HepG2 (cell line): ENCODE measurements at regions not wholly inside any gene's neighbourhood (a gene's known extent, or its start where the extent isn't known, plus 50 kb on each side); places are given as distances from the start of the nearest gene placed in this dataset.

Experiments used
- ATAC-seq: fragments of 200-7000 bp; cut with Tn5 transposase; 3 replicates; pipeline ENCODE4 v1.9.1; 2020; ENCODE audit warnings: mild to moderate bottlenecking, moderate library complexity
- BruUV-seq: library from RNA; stranded (reverse); fragments of 400-500 nt; replicated peaks from 2 replicates; lab custom pipeline; 2021; lab: Mats Ljungman, UMichigan
- CTCF ChIA-PET: fragments of 300-600 bp; formaldehyde crosslinking; extraction: SDS; loops from one replicate; lab custom pipeline; 2021; ENCODE audit warnings: low total read pairs, inconsistent platforms, low intra/inter-chr PET ratio; lab: Yijun Ruan, JAX
- POLR2A ChIA-PET: fragments of 350-600 bp; sonication (Branson Sonifier 250); formaldehyde crosslinking; loops from one replicate; lab custom pipeline; 2020; ENCODE audit warnings: antibody characterized with exemption, inconsistent platforms; lab: Yijun Ruan, JAX
- DNase-seq: peaks from one replicate; pipeline ENCODE4 v3.0.0-alpha.2; 2015; ENCODE audit warnings: low spot score
- FAIRE-seq: peaks from 3 replicates; lab custom pipeline; 2011; peaks lifted over from hg19 to GRCh38; lab: Jason Lieb, UNC
- H2AFZ ChIP-seq: one replicate; pipeline ENCODE4 v1.6.1; 2011; ENCODE audit warnings: low read length, inconsistent platforms
- H3K27ac ChIP-seq: fragments of 300-600 bp; 3 replicates; pipeline ENCODE4 v1.8.0; 2011; ENCODE audit warnings: mixed run types, mild to moderate bottlenecking, mixed read lengths, low read length, inconsistent platforms; ENCODE audit not compliant: insufficient read depth; ENCODE audit errors: extremely low read length
- H3K27me3 ChIP-seq, 2 experiments: fragments of 200-600 bp in 1 of 2; 2 replicates in 1 of 2; 3 replicates in 1 of 2; pipeline versions ENCODE4 v1.6.0 to v1.8.0; 2011; ENCODE audit warnings: low read length in 2 of 2, mild to moderate bottlenecking in 2 of 2, moderate library complexity in 2 of 2, inconsistent platforms in 1 of 2; ENCODE audit not compliant: insufficient read depth in 2 of 2, control insufficient read depth in 1 of 2
- H3K36me3 ChIP-seq, 2 experiments: fragments of 200-600 bp in 1 of 2; replicated peaks in 1 of 2; 2 replicates in 1 of 2; 3 replicates in 1 of 2; pipeline versions ENCODE4 v1.5.1 to v1.8.0; 2011; ENCODE audit warnings: low read length in 2 of 2, inconsistent platforms in 1 of 2; ENCODE audit not compliant: insufficient read depth in 2 of 2, control insufficient read depth in 1 of 2
- H3K4me1 ChIP-seq: 2 replicates; pipeline ENCODE4 v1.5.1; 2012; ENCODE audit warnings: low read length, inconsistent platforms; ENCODE audit not compliant: insufficient read depth
- H3K4me2 ChIP-seq: 2 replicates; pipeline ENCODE4 v1.6.0; 2011; ENCODE audit warnings: low read depth, low read length, inconsistent platforms
- H3K4me3 ChIP-seq, 3 experiments: fragments of 200-600 bp in 1 of 3; sonication (generic), shearing (Covaris generic) in 1 of 3; replicated peaks in 1 of 3; 2 replicates each; pipeline ENCODE4 v1.5.1; 2011 to 2016; ENCODE audit warnings: low read length in 3 of 3, inconsistent platforms in 2 of 3, low read depth in 2 of 3, mild to moderate bottlenecking in 2 of 3, control low read depth in 1 of 3, mixed read lengths in 1 of 3; ENCODE audit not compliant: insufficient read depth in 1 of 3
- H3K79me2 ChIP-seq: one replicate; pipeline ENCODE4 v1.6.1; 2011; ENCODE audit warnings: low read length, inconsistent platforms; ENCODE audit not compliant: insufficient read depth
- H3K9ac ChIP-seq: 2 replicates; pipeline ENCODE4 v1.6.0; 2011; ENCODE audit warnings: mild to moderate bottlenecking, low read depth, low read length, inconsistent platforms; ENCODE audit not compliant: insufficient read depth
- H3K9me3 ChIP-seq: 2 replicates; pipeline ENCODE4 v1.5.1; 2012; ENCODE audit warnings: mild to moderate bottlenecking, low read length
- H4K20me1 ChIP-seq: 2 replicates; pipeline ENCODE4 v1.6.0; 2011; ENCODE audit warnings: inconsistent platforms, mild to moderate bottlenecking, low read length, moderate library complexity; ENCODE audit not compliant: insufficient read depth
- CCDC6 ChIP-seq: sonication (generic); formaldehyde crosslinking; IDR thresholded peaks from 2 replicates; pipeline ENCODE4 v1.8.1; 2022; ENCODE audit warnings: mild to moderate bottlenecking, missing genetic modification reagents, moderate library complexity
- CEBPZ ChIP-seq: IDR thresholded peaks from 2 replicates; pipeline ENCODE4 v1.6.1; 2012; ENCODE audit warnings: low read length, improper control_type of control experiment
- E2F1 ChIP-seq: sonication (generic); formaldehyde crosslinking; IDR thresholded peaks from 2 replicates; pipeline ENCODE4 v1.5.0; 2020; ENCODE audit warnings: missing genetic modification reagents
- PAX8 ChIP-seq: sonication (generic); formaldehyde crosslinking; IDR thresholded peaks from 2 replicates; pipeline ENCODE4 v1.8.0; 2022; ENCODE audit warnings: mild to moderate bottlenecking, missing genetic modification reagents, borderline replicate concordance
- THAP11 ChIP-seq: IDR thresholded peaks from 2 replicates; pipeline ENCODE4 v1.6.1; 2016; ENCODE audit warnings: missing biosample characterization, missing genetic modification reagents
- ZBED4 ChIP-seq: sonication (generic); formaldehyde crosslinking; IDR thresholded peaks from 2 replicates; pipeline ENCODE4 v1.4.0; 2020; ENCODE audit warnings: missing genetic modification reagents, borderline replicate concordance
- ZBTB43 ChIP-seq: sonication (generic); formaldehyde crosslinking; conservative IDR thresholded peaks from 2 replicates; pipeline ENCODE4 v1.4.0; 2020; ENCODE audit warnings: missing genetic modification reagents
- ZBTB8A ChIP-seq: sonication (generic); formaldehyde crosslinking; IDR thresholded peaks from 2 replicates; pipeline ENCODE4 v1.4.0; 2020; ENCODE audit warnings: mild to moderate bottlenecking, low read depth, missing genetic modification reagents, borderline replicate concordance
- ZNF331 ChIP-seq: sonication (generic); formaldehyde crosslinking; IDR thresholded peaks from 2 replicates; pipeline ENCODE4 v1.4.0; 2020; ENCODE audit warnings: missing genetic modification reagents
- WGBS: methylation state at CpG from one replicate; pipeline ENCODE4 v1.1.6; 2017; ENCODE audit warnings: low lambda C conversion rate; 5-methylcytosine and 5-hydroxymethylcytosine counted together
- in situ Hi-C: cut with HindIII; loops from 2 replicates; pipeline ENCODE4 v1.10.0; 2017; ENCODE audit warnings: low pct_unique_long_range_greater_than_20kb; ENCODE audit not compliant: extremely low pct_ligation_motif_present
- intact Hi-C: fragments of 100-400 bp; cut with micrococcal nuclease; formaldehyde crosslinking; loops from one replicate; pipeline ENCODE4 v1.10.0; 2022; ENCODE audit not compliant: unreplicated experiment

GRCh38 chr1:188169971-188170370, 1341.2 kb downstream of the PLA2G4A start:
- no peaks in the 10 kb centered on the region for H3K27me3 ChIP-seq
- no peaks in the 10 kb centered on the region for H3K4me1 ChIP-seq
- H3K27ac ChIP-seq: no peak overlapping the region
- no peak overlapping the region for H2AFZ ChIP-seq
- H3K4me2 ChIP-seq: no peak overlapping the region
- no peaks in the 10 kb centered on the region for H4K20me1 ChIP-seq
- intact Hi-C loops: no loop called here
- no peaks in the 10 kb centered on the region for H3K79me2 ChIP-seq
- in situ Hi-C loops: no loop called here
- 0% methylated on average over 1 of the region's 1 CpG for WGBS
- H3K9me3 ChIP-seq: no peaks in the 10 kb centered on the region
- BruUV-seq: no TSS peak
- no peaks in the 10 kb centered on the region for H3K36me3 ChIP-seq
- H3K4me3 ChIP-seq: no peak overlapping the region
- TF ChIP-seq THAP11 (no peak), CCDC6 (CRISPR knock-in tag) (no peak), E2F1 (CRISPR knock-in tag) (no peak), ZNF331 (CRISPR knock-in tag) (no peak), PAX8 (CRISPR knock-in tag) (no peak), ZBTB43 (CRISPR knock-in tag) (no peak), ZBTB8A (no peak)
- ATAC-seq (no peak), FAIRE-seq (no peak), DNase-seq (no peak)
- no peak overlapping the region for H3K9ac ChIP-seq
- ChIA-PET POLR2A (no interaction called here), CTCF (no interaction called here)

- DNase-seq: no peak
- intact Hi-C loops: no loop called here
- FAIRE-seq: no peak
- Histone ChIP-seq H3K4me1 (no peaks in the 10 kb centered on the region), H3K4me3 (no peak overlapping the region), H4K20me1 (no peaks in the 10 kb centered on the region), H3K36me3 (no peaks in the 10 kb centered on the region), H3K27ac (no peak overlapping the region), H3K4me2 (no peak overlapping the region), H2AFZ (no peak overlapping the region), H3K79me2 (no peaks in the 10 kb centered on the region), H3K9ac (no peak overlapping the region), H3K27me3 (no peaks in the 10 kb centered on the region), H3K9me3 (no peaks in the 10 kb centered on the region)
- ATAC-seq: no peak
- in situ Hi-C loops: no loop called here
- POLR2A ChIA-PET: no interaction called here
- CTCF ChIA-PET: no interaction called here
- no TSS peak for BruUV-seq
- 50% methylated on average over 1 of the region's 1 CpG for WGBS
- TF ChIP-seq CEBPZ (no peak), ZBED4 (CRISPR knock-in tag) (no peak)
Measured at GRCh38 chr1:188170411-188170810, 1341.7 kb downstream of the PLA2G4A start.
